ENCODE measurements at regions not wholly inside any gene's neighbourhood (a gene's known extent, or its start where the extent isn't known, plus 50 kb on each side); places are given as distances from the start of the nearest gene placed in this dataset.

- TF ChIP-seq CTCF (IDR thresholded peaks at IDR 0.05) (no peak), POLR2A (IDR thresholded peaks at IDR 0.05) (no peak)
Observed at GRCh38 chr4:117898496-117898895, 135.8 kb upstream of the NDST3 start.
